ENCODE measurements at regions not wholly inside any gene's neighbourhood (a gene's known extent, or its start where the extent isn't known, plus 50 kb on each side); places are given as distances from the start of the nearest gene placed in this dataset.
A peak's percentile ranks its signal among the peaks of the same experiment; 100 is the strongest.

GRCh38 chr5:125153231-125153630 is 406.8 kb upstream of the ZNF608 start:
- no peak for TF ChIP-seq GATA2 (IDR thresholded peaks at IDR 0.05; ENCODE audit: low read depth, low read length)
- no peak for TF ChIP-seq GATA3 (IDR thresholded peaks at IDR 0.05; ENCODE audit: low read depth, low read length)

GRCh38 chr5:125154301-125155110 is 408.1 kb upstream of the ZNF608 start:
- TF ChIP-seq GATA3 (IDR thresholded peaks at IDR 0.05; ENCODE audit: low read depth, low read length), result no peak
- TF ChIP-seq GATA2 (IDR thresholded peaks at IDR 0.05; ENCODE audit: low read depth, low read length), result no peak

GRCh38 chr5:125160787-125161502 is 414.5 kb upstream of the ZNF608 start:
- TF ChIP-seq GATA2 (IDR thresholded peaks at IDR 0.05; ENCODE audit: low read depth, low read length) (no peak), GATA3 (IDR thresholded peaks at IDR 0.05; ENCODE audit: low read depth, low read length) (no peak)

DNA sequence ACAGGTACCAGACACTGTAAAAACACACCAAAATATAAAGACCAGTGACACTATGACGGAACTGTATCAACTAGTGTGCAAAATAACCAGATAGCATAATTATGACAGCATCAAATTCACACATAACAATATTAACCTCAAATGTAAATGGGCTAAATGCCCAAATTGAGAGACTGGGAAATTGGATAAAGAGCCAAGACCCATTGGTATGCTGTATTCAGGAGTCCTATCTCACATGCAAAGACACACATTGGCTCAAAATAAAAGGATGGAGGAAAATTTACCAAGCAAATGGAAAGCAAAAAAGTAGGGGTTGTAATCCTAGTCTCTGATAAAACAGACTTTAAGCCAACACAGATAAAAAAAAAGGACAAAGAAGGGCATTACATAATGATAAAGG is 416.3 kb upstream of the ZNF608 start:
- no peak for TF ChIP-seq GATA2 (IDR thresholded peaks at IDR 0.05; ENCODE audit: low read depth, low read length)
- no peak for TF ChIP-seq GATA3 (IDR thresholded peaks at IDR 0.05; ENCODE audit: low read depth, low read length)

DNA sequence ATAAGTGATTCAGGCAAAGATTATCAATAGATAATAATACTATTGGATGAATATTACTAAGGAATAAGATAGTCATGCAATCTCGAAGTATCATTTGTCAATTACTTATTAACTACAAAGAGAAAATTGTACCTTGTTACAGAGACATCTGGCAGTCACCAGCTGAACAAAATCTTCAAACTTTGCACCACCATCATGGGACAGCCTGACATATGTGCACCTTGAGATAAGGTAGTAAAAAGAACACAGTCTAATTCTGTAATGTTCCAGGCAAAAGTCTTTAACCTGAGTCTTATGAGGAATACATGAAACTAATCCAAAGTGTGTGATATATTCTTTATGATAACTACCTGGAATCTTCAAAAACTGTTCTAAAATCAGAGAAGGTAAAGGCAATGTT is 423.0 kb upstream of the ZNF608 start:
- TF ChIP-seq GATA2 (IDR thresholded peaks at IDR 0.05; ENCODE audit: low read depth, low read length) (no peak), GATA3 (IDR thresholded peaks at IDR 0.05; ENCODE audit: low read depth, low read length) (no peak)

GRCh38 chr5:125171641-125172040 is 425.2 kb upstream of the ZNF608 start:
- TF ChIP-seq GATA3 (IDR thresholded peaks at IDR 0.05; ENCODE audit: low read depth, low read length) (no peak), GATA2 (IDR thresholded peaks at IDR 0.05; ENCODE audit: low read depth, low read length) (no peak)

- TF ChIP-seq GATA3 (IDR thresholded peaks at IDR 0.05; ENCODE audit: low read depth, low read length) (no peak), GATA2 (IDR thresholded peaks at IDR 0.05; ENCODE audit: low read depth, low read length) (no peak)
These were observed 429.0 kb upstream of the ZNF608 start for GRCh38 chr5:125175348-125176004.

- TF ChIP-seq GATA2 (IDR thresholded peaks at IDR 0.05; ENCODE audit: low read depth, low read length), result no peak
- no peak for TF ChIP-seq GATA3 (IDR thresholded peaks at IDR 0.05; ENCODE audit: low read depth, low read length)
These were observed 429.6 kb upstream of the ZNF608 start for GRCh38 chr5:125176005-125176390.

DNA sequence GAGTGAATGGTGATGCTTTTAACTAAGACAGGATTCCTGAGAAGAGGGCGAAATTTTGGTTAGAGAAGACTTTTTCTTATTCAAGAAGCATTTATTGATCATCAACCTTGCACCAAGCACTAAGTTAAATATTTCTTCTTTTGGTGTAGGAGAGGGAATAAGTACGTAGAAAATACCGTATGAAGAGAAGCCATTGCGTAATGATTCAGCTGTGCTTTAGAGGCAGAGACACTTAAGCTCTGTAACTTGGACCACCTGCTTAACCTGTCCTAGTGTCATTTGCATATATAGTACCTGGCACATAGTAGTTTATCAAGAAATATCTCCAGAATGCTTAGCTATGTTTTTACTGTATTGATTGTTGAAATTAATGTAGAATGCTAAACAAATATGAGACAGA is 430.9 kb upstream of the ZNF608 start:
- no peak for TF ChIP-seq GATA2 (IDR thresholded peaks at IDR 0.05; ENCODE audit: low read depth, low read length)
- no peak for TF ChIP-seq GATA3 (IDR thresholded peaks at IDR 0.05; ENCODE audit: low read depth, low read length)

DNA sequence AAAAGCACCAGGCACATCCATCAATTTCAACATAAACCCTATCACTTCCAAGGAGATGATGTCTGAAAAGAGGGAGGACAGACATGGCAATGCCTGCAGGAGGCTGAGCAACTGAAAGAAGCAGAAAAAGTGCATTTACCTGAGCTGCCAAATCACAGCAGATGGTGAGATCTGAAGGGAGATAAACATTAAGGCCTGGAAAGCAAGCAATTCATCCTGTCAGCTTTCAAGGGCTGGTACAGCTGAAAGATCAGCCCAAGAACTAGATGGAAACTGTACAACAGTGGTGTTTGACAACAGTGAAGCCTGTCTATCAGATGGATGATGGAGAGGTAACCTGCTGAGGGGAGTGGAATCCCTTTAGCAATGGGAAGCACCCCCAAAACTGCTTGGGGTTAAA is 433.2 kb upstream of the ZNF608 start:
- TF ChIP-seq GATA3 (IDR thresholded peaks at IDR 0.05; ENCODE audit: low read depth, low read length), result 0 out of 2 replicates have a peak, but pooled peaks have one; percentile 19
- TF ChIP-seq GATA2 (IDR thresholded peaks at IDR 0.05; ENCODE audit: low read depth, low read length), result peak; percentile 63; the same call in 1 of the 2 replicates

- TF ChIP-seq GATA3 (IDR thresholded peaks at IDR 0.05; ENCODE audit: low read depth, low read length), result no peak
- no peak for TF ChIP-seq GATA2 (IDR thresholded peaks at IDR 0.05; ENCODE audit: low read depth, low read length)
These were observed 433.9 kb upstream of the ZNF608 start for GRCh38 chr5:125180231-125180829.

DNA sequence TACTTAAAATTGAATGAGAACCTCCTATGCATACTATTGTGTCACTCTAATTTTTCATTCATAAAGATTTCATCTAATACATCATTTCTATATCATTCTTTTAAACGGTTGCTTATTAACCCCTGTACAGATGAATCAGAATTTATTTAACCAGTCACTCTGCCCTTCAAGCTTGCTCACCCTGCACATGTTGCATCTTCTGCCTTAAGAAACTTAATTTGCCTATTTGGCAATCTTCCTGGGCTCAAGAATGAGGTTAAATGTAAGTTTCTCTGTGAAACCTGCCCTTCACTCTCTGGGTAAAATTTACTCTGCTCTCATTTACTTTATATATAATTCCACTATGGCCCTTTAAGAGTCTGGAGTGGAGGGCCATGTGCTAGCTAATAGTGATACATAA is 434.7 kb upstream of the ZNF608 start:
- no peak for TF ChIP-seq GATA3 (IDR thresholded peaks at IDR 0.05; ENCODE audit: low read depth, low read length)

DNA sequence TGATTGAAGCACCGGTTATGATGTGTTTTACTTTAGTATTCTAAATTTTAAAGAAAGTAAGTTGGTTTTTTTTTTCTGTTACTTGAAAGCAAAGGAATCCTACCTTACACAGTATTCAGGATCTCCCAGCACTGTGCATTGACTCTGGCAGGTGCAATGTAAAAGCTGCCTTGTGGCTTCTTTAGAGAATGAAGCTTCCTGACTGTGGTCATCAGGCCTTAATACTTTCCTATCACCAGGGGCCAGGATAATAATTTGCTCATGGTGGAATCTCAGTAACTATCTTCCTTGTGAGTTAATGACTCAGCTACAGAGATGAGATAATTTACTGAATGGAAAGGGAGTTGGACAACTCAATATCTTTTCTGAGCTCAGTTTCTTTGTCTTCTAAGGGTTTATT is 435.5 kb upstream of the ZNF608 start:
- no peak for TF ChIP-seq GATA3 (IDR thresholded peaks at IDR 0.05; ENCODE audit: low read depth, low read length)
- TF ChIP-seq GATA2 (IDR thresholded peaks at IDR 0.05; ENCODE audit: low read depth, low read length), result no peak

DNA sequence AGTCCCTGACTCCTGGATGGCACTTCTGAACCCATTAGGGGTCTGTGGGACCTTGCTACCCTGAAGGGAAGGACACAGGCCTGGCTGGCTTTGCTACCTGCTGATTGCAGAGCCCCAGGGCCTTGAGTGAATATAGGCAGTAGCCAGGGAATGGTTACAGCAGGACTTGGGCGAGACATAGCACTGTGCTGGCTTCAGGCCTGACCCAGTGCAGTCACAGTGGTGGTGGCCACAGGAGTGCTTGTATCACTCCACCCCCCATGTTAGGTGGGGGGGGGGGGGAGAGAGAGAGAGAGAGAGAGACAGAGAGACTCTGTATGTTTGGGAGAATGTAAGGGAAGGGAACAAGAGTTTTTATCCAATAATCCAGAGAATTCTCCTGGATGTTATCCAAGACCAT is 439.3 kb upstream of the ZNF608 start:
- TF ChIP-seq GATA2 (IDR thresholded peaks at IDR 0.05; ENCODE audit: low read depth, low read length) (no peak), GATA3 (IDR thresholded peaks at IDR 0.05; ENCODE audit: low read depth, low read length) (no peak)

Measured in SH-SY5Y (cell line).